NB4 (cell line): ENCODE measurements at regions not wholly inside any gene's neighbourhood (a gene's known extent, or its start where the extent isn't known, plus 50 kb on each side); places are given as distances from the start of the nearest gene placed in this dataset.

ENCODE experiments used
- DNase-seq: peaks from one replicate; pipeline ENCODE4 v3.0.0; 2010; ENCODE audit warnings: low read depth
- H3K4me3 ChIP-seq: one replicate; pipeline ENCODE4 v1.5.1; 2011; ENCODE audit warnings: mild to moderate bottlenecking, low read depth, low read length, moderate library complexity
- MYC ChIP-seq: IDR thresholded peaks from 2 replicates; pipeline ENCODE4 v1.6.1; 2011; ENCODE audit warnings: low read depth, low read length
- POLR2A ChIP-seq: IDR thresholded peaks from 2 replicates; pipeline ENCODE4 v1.6.1; 2011; ENCODE audit warnings: mild to moderate bottlenecking; ENCODE audit not compliant: insufficient read length; ENCODE audit errors: extremely low read depth
- TF ChIP-seq, protein P1 (sequence below): IDR thresholded peaks from 2 replicates; pipeline ENCODE4 v1.6.1; 2011; ENCODE audit warnings: low read depth, low read length
- TF ChIP-seq, protein P2 (sequence below): IDR thresholded peaks from one replicate; pipeline ENCODE4 v1.5.1; 2012; ENCODE audit warnings: low read depth, low read length

DNA sequence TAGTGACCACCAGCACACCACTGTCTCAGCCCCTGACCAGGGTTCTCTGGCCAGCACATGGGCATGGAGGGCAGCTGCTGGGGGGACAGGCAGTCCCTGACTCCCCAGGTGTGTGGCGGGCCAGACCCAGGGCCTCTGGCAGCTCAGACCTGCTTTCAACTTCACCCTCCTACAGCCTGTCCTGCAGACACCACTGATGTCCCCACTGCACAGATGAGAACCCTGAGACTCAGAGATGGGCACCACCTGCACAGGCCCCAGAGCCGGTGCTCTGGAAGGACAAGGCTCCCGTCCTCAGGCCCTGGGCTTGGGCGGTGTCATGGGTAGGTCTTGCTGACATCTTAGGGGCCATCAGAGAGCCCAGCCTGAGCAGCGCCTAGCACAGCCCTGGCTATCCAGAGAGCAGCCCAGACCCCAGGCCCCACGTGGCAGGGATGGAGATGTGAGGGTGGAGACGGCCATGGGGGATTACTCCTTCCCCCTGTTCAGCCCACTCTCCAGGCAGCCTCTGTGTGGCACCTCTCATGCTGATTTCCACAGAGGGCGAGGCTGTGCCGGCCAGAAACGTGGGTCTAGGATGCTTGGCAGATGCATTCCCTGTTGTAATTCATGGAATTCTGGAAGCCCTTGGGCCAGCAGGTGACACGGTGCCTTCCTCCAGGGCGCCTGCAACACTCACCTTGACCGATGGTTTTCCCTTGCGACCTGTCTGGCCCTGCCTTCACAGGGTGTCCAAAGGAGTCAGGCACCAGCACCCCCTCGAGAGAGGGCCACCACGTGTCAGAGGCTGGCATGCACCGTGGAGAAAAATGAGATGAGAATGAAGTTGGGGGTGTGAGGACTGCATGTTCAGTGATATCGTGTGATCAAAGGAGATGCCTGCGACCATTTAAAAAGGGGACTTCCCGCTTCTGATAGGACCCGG lies 61.2 kb upstream of the GLI2 start:
- TF ChIP-seq, protein P1, sequence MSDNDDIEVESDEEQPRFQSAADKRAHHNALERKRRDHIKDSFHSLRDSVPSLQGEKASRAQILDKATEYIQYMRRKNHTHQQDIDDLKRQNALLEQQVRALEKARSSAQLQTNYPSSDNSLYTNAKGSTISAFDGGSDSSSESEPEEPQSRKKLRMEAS: no peak
- TF ChIP-seq POLR2A: no peak
- TF ChIP-seq, protein P2, sequence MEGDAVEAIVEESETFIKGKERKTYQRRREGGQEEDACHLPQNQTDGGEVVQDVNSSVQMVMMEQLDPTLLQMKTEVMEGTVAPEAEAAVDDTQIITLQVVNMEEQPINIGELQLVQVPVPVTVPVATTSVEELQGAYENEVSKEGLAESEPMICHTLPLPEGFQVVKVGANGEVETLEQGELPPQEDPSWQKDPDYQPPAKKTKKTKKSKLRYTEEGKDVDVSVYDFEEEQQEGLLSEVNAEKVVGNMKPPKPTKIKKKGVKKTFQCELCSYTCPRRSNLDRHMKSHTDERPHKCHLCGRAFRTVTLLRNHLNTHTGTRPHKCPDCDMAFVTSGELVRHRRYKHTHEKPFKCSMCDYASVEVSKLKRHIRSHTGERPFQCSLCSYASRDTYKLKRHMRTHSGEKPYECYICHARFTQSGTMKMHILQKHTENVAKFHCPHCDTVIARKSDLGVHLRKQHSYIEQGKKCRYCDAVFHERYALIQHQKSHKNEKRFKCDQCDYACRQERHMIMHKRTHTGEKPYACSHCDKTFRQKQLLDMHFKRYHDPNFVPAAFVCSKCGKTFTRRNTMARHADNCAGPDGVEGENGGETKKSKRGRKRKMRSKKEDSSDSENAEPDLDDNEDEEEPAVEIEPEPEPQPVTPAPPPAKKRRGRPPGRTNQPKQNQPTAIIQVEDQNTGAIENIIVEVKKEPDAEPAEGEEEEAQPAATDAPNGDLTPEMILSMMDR: no peak
- TF ChIP-seq MYC: no peak
- no peak overlapping the region for H3K4me3 ChIP-seq
- DNase-seq: no peak

DNA sequence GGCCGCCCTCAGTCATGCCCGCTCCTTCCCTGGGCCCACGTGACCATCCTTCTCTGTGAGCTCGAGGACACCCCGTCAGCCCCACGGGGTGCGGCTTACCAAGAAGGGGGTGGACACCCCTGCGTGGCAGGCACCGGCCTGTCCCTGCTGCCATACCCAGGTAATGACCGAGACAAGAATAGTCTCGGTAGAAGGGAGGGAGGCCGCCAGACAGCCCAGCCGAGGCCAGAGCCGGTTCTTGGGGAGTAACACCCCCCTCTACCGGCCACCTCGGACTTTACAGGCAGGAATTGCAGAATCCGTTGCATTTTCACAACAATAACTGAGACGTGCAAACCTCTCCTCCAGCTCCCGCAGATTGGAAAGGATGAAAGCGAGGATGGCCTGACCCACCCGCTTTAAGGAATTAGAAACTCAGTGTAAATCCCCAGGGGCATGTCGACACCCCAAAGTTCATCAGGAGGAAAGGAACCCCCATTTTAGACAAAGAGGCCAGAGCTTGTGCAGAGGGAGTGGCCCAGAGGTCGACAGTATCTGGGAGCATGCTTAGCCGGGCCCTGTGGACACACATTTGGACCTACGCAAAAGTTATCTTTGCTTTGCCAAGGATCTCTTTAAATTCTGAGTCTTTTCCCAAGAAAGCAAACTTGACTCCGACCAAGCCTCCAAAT lies 60.1 kb upstream of the GLI2 start:
- no peak overlapping the region for H3K4me3 ChIP-seq
- TF ChIP-seq MYC: no peak
- TF ChIP-seq, protein P2: peak; percentile 75
- TF ChIP-seq POLR2A: no peak
- DNase-seq: peak; percentile 79

DNA sequence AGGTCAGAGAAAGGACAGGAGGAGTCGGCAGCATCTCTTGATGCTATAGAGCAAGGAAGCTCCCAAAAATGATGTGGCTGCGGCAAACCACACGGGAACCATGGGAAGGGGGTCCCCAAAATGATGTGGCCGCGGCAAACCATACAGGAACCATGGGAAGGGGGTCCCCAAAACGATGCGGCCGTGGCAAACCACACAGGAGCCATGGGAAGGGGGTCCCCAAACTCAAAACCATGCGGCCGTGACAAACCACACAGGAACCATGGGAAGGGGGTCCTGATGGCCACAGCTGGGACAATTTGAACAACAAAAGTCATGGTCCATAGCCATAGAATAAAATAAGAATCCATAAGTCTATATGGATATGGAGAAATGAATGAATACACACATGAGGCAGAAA lies 58.4 kb upstream of the GLI2 start:
- DNase-seq: no peak
- TF ChIP-seq, protein P1: no peak
- H3K4me3 ChIP-seq: no peak overlapping the region

DNA sequence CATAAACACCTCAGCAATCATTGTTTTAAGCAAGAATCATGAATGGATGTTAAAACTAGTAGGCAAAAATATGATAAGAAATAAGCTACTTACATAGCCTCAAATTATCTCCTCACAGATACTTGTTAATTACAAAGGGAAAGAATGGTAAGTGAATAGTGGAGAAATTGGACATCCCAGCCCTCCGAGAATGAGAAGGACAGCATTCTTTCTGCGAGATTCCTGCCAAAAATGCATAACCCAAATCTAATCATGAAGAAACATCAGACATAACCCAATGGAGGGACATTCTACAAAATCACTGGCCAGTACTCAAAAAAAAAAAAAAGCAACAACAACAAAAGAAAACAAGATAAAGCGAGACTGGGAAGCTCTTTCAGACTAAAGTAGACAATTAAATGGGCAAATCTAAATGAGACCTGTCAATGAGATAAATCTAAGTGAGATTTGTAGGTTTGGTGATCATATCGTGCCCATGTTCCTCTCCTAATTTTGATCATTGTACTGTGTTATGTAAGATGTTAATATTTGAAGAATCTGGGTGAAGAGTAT lies 57.9 kb upstream of the GLI2 start:
- DNase-seq: no peak
- no peak overlapping the region for H3K4me3 ChIP-seq
- TF ChIP-seq, protein P1: no peak
- TF ChIP-seq MYC (no peak), POLR2A (no peak)
- TF ChIP-seq, protein P2: no peak

DNA sequence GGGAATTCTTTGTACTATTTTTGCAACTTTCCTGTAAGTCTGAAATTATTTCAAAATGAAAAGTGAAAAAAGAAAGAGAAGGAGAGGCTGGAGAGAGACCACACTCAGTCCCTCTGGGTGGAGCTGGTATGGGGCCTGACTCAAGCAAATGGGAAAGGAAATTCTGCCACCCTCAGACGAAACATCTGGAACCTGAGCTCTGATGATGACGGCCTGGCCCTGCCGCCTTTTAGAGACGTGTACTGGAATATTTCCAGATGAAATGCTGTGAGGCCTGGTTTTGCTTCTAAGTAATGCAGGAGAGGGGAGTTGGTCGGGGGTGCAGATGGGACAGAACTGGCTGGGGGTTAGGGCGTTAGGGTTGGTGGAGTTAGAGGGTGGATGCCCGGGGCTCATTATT lies 57.4 kb upstream of the GLI2 start:
- H3K4me3 ChIP-seq: no peak overlapping the region
- peak; percentile 21 for DNase-seq
- TF ChIP-seq, protein P1: no peak
- TF ChIP-seq, protein P2: no peak
- no peak for TF ChIP-seq POLR2A
- TF ChIP-seq MYC: no peak

DNA sequence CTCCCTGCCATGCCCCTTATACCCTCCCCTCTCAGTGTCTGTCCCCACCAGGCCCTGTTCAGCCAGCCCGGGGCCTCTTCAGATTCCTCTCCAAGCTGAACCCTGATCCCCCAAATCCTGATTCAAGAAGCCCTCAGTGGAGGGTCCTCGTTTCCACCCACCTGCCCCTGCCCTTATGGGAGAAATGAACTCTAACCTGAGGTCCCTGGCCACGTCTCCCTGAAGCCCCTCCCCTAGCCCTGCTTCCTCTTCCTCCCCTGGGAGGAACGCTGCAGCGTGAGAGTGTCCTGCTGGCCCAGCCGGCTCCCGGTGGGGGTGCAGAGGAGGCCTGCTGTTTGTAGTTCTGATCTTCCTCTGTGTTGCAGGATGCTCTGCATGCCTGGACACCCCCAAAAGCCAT lies 56.7 kb upstream of the GLI2 start:
- TF ChIP-seq, protein P2: no peak
- TF ChIP-seq MYC: no peak
- TF ChIP-seq POLR2A: no peak
- TF ChIP-seq, protein P1: no peak
- H3K4me3 ChIP-seq: no peak overlapping the region
- DNase-seq: peak; percentile 26
